NB4 (cell line): ENCODE measurements at regions not wholly inside any gene's neighbourhood (a gene's known extent, or its start where the extent isn't known, plus 50 kb on each side); places are given as distances from the start of the nearest gene placed in this dataset.

Experiments
- DNase-seq: peaks from one replicate; pipeline ENCODE4 v3.0.0; 2010; ENCODE audit warnings: low read depth
- H3K4me3 ChIP-seq: one replicate; pipeline ENCODE4 v1.5.1; 2011; ENCODE audit warnings: mild to moderate bottlenecking, low read depth, low read length, moderate library complexity
- MYC ChIP-seq: IDR thresholded peaks from 2 replicates; pipeline ENCODE4 v1.6.1; 2011; ENCODE audit warnings: low read depth, low read length
- POLR2A ChIP-seq: IDR thresholded peaks from 2 replicates; pipeline ENCODE4 v1.6.1; 2011; ENCODE audit warnings: mild to moderate bottlenecking; ENCODE audit not compliant: insufficient read length; ENCODE audit errors: extremely low read depth
- TF ChIP-seq, protein P1 (sequence below): IDR thresholded peaks from 2 replicates; pipeline ENCODE4 v1.6.1; 2011; ENCODE audit warnings: low read depth, low read length
- TF ChIP-seq, protein P2 (sequence below): IDR thresholded peaks from one replicate; pipeline ENCODE4 v1.5.1; 2012; ENCODE audit warnings: low read depth, low read length

DNA sequence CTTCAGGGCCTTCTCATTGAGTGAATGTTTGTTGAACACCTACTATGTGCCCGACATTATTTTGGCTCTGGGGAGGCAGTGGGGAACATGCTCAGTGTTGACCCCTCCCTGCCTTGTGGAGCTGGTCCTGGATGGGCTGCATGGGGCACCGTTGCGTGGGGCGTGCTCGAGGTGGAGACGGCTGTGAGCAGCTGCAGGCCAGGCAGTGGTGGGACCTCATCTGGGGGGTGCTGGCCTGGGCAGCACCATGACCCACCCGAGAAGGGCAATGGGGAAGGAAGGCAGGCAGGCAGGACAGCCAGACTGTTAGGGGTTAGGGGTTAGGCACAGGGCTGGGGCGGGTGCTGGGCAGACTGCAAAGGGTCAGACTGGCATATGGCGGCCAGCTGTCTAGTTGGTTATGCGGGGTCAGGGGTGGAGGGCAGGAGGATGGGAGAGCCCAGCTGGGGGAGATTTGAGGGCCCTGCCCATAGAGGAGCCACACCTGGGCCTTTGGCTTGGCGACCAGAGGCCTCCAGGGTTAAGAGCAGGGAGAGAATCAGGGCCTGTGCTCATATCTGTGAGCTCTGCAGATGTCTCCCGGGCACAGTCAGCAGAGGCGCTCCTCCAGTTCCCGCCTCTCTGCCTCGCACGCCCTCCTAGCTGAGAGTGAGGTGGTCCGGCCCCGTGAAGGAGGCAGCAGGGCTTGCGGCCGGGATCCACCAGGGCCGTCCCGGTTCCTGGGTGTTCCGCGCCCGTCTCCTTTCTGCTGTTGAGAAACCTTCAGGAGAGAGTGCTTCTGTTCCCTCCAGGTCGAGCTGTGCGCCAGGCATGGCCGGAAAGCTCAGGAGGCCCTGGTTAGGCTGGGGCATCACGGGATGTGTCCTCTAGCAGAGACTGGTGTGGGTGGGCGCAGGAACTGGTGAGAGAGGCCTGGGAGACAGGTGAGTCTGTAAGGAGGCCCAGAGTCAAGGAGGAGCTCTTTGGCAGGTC lies 73.3 kb downstream of the RGS12 start:
- no peak overlapping the region for H3K4me3 ChIP-seq
- TF ChIP-seq, protein P1, sequence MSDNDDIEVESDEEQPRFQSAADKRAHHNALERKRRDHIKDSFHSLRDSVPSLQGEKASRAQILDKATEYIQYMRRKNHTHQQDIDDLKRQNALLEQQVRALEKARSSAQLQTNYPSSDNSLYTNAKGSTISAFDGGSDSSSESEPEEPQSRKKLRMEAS: no peak
- TF ChIP-seq POLR2A (no peak), MYC (no peak)
- TF ChIP-seq, protein P2, sequence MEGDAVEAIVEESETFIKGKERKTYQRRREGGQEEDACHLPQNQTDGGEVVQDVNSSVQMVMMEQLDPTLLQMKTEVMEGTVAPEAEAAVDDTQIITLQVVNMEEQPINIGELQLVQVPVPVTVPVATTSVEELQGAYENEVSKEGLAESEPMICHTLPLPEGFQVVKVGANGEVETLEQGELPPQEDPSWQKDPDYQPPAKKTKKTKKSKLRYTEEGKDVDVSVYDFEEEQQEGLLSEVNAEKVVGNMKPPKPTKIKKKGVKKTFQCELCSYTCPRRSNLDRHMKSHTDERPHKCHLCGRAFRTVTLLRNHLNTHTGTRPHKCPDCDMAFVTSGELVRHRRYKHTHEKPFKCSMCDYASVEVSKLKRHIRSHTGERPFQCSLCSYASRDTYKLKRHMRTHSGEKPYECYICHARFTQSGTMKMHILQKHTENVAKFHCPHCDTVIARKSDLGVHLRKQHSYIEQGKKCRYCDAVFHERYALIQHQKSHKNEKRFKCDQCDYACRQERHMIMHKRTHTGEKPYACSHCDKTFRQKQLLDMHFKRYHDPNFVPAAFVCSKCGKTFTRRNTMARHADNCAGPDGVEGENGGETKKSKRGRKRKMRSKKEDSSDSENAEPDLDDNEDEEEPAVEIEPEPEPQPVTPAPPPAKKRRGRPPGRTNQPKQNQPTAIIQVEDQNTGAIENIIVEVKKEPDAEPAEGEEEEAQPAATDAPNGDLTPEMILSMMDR: no peak
- DNase-seq: peak; percentile 3

DNA sequence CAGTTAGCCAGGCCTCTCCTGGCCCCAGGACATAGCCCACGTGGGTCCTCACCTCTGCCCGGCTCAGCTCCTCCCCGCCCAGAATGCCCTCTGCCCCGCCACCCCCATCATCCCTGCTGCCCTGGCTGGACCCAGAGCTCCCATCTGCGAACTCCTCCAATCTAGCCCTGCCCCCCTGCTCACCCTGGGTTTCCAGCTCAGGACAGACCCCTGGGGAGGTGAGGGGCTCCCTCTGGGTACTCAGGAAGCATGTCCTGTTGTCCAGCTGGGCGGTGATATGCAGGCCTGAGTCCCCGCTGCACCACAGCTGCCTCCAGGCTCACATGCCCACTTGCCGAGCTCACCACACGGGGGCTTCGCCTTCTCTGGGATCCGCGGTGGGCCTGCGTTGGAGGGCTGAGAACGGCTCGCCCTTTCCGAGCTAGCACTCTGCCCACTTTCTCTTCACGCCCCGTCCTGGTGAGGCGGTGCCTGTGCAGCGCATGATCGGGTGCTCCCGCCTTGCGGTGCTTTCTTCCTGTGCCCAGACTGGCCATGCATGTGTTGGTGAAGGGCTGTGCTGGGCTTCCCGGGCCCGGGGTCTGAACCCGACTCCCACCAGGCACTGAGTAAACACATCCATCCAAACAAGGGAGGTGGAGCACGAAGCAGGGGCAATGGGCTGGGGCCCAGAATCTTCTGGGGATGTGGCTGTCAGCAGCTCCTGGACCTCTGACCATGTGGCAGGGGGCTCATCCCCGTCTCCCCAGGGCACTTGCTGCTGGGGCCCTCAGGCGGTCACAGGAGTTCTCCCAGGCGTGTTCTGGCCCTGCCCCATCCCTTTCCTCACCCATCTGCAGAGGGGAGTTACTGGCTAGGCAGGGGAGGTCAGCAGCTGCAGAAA lies 74.3 kb downstream of the RGS12 start:
- H3K4me3 ChIP-seq: no peak overlapping the region
- no peak for DNase-seq
- TF ChIP-seq, protein P2: no peak
- TF ChIP-seq POLR2A (no peak), MYC (no peak)
- TF ChIP-seq, protein P1: no peak

DNA sequence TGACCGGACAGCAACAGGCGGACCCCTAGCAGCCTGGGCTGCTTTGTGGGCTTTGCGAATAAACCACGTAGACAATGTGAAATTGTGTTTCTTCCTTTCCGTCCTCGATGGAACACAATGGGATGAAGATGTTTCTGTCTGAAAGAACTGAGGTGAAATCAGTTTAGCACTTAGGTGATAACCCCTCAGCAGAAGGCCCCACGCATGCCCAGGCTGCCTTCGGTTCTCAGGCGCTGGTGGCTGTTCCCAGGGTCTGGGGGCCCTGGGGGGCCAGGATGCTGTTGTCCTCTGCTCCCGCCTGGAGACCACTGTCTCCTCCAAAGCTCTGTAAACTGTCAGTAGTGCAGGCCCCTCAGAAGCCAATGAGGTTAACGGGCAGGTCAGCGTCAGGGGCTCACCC lies 73.9 kb upstream of the HGFAC start:
- DNase-seq: no peak
- H3K4me3 ChIP-seq: no peak overlapping the region
- TF ChIP-seq POLR2A (no peak), MYC (no peak)
- TF ChIP-seq, protein P2: no peak
- TF ChIP-seq, protein P1: no peak

DNA sequence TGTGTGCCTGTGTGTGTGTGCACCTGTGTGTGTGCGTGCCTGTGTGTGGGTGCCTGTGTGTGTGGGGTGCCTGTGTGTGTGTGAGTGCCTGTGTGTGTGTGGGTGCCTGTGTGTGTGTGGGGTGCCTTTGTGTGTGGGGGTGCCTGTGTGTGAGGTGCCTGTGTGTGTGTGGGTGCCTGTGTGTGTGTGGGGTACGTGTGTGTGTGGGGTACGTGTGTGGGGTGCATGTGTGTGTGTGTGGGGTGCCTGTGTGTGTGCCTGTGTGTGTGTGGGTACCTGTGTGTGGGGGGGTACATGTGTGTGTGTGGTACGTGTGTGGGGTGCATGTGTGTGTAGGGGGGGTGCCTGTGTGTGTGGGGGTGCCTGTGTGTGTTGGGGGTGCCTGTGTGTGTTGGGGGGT lies 73.4 kb upstream of the HGFAC start:
- peak; percentile 3 for DNase-seq
- TF ChIP-seq POLR2A: no peak
- no peak for TF ChIP-seq MYC
- TF ChIP-seq, protein P1: no peak
- TF ChIP-seq, protein P2: no peak
- H3K4me3 ChIP-seq: no peak overlapping the region

DNA sequence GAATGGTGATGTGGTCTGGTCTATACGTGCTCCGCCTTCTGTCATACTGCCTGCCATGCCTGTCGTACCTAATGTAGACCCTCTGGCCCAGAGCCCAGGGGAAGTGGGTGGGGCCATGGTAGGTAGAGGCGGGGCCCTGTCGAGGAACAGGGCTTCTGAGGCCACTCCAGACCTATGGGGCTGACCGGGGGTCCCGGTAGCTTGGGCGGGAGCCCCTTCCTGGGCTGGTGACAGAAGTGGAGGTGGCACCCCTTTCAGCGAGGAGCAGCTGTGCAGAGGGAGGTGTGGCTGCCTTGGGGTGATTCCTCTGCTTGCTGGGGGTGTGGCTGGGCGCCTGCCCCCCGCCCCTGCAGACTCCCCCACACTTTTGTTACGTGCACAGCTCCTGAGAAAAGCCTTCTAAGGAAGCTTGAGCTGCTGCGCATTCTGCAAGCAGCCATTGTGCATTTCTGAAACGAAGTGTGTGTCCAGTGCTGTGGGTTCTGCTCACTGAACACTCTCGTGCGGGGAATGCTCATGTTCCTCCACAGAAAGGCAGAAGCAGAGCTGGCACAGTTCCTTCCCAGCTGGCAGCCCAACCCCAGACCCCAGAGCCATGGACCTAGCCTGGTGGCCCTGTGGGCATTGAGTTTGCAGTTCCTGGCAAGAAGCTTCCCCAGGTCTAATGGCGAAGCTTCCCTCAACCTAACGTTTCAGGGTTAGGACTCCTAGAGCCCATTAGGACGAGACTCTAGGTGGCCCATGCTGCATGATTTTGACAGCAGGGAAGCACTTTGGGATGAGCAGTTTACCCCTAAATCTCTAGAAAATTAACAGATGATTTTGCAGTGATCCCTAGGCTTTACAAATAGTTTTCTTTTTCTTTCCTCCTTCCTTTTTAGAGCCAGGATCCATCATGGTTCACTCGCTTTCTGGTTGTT lies 72.7 kb upstream of the HGFAC start:
- TF ChIP-seq, protein P2: no peak
- TF ChIP-seq POLR2A (no peak), MYC (no peak)
- TF ChIP-seq, protein P1: no peak
- H3K4me3 ChIP-seq: peak overlapping the region; percentile 10
- peak; percentile 28 for DNase-seq
